AG04449 (cell line): ENCODE measurements at regions not wholly inside any gene's neighbourhood (a gene's known extent, or its start where the extent isn't known, plus 50 kb on each side); places are given as distances from the start of the nearest gene placed in this dataset.

Source experiments
- CTCF ChIA-PET: fragments of 350-600 bp; formaldehyde crosslinking; extraction: SDS; loops from one replicate; lab custom pipeline; 2021; ENCODE audit warnings: antibody characterized with exemption; lab: Yijun Ruan, JAX
- POLR2A ChIA-PET: fragments of 400-600, 350-600 bp; formaldehyde crosslinking; extraction: SDS; loops from one replicate; lab custom pipeline; 2020; ENCODE audit warnings: antibody characterized with exemption, inconsistent platforms; lab: Yijun Ruan, JAX
- DNase-seq: peaks from one replicate; pipeline ENCODE4 v3.0.0-alpha.2; 2010; ENCODE audit warnings: low read depth, low spot score
- H3K4me3 ChIP-seq: 2 replicates; pipeline ENCODE4 v1.5.1; 2011; ENCODE audit warnings: low read depth, mild to moderate bottlenecking, control low read depth, low read length
- CTCF ChIP-seq: IDR thresholded peaks from one replicate; pipeline ENCODE4 v1.5.1; 2011; ENCODE audit warnings: mild to moderate bottlenecking, moderate library complexity, low read length, control low read depth, inconsistent platforms; ENCODE audit not compliant: insufficient read depth; ENCODE audit errors: missing control alignments

GRCh38 chr2:220682616-220683015, 889.5 kb downstream of the EPHA4 start:
- POLR2A ChIA-PET = no interaction called here
- CTCF ChIA-PET = interaction anchor here (1.4 kb wide), 1 partner anchor 947 kb away, joined by 5 read pairs; no protein-coding TSS in a partner anchor
- H3K4me3 ChIP-seq = no peak overlapping the region
- TF ChIP-seq CTCF = no peak
- no peak for DNase-seq

- no peak for DNase-seq
- ChIA-PET POLR2A (no interaction called here), CTCF (no interaction called here)
- no peak overlapping the region for H3K4me3 ChIP-seq
- no peak for TF ChIP-seq CTCF
These were observed 888.0 kb downstream of the EPHA4 start for GRCh38 chr2:220684099-220684498.

- peak; percentile 83 for TF ChIP-seq CTCF
- CTCF ChIA-PET = interaction anchor here (0.7 to 1.8 kb wide), 3 partner anchors 11 to 886 kb away, joined by 3 to 7 read pairs (median 7); no protein-coding TSS in a partner anchor
- POLR2A ChIA-PET = no interaction called here
- no peak overlapping the region for H3K4me3 ChIP-seq
- no peak for DNase-seq
These were observed 884.8 kb downstream of the EPHA4 start for GRCh38 chr2:220687231-220687843.

- POLR2A ChIA-PET = no interaction called here
- no peak for DNase-seq
- CTCF ChIA-PET = interaction anchor here (0.9 kb wide), 1 partner anchor 877 kb away, joined by 3 read pairs; no protein-coding TSS in a partner anchor
- no peak overlapping the region for H3K4me3 ChIP-seq
- TF ChIP-seq CTCF = no peak
These were observed 876.5 kb downstream of the EPHA4 start for GRCh38 chr2:220695397-220696279.

- TF ChIP-seq CTCF = no peak
- H3K4me3 ChIP-seq = no peak overlapping the region
- ChIA-PET POLR2A (no interaction called here), CTCF (no interaction called here)
- DNase-seq = no peak
These were observed 875.8 kb downstream of the EPHA4 start for GRCh38 chr2:220696280-220696669.

- ChIA-PET CTCF (no interaction called here), POLR2A (no interaction called here)
- no peak for DNase-seq
- no peak overlapping the region for H3K4me3 ChIP-seq
- no peak for TF ChIP-seq CTCF
These were observed 875.1 kb downstream of the EPHA4 start for GRCh38 chr2:220697011-220697410.
